SK-N-SH (cell line): ENCODE measurements at regions not wholly inside any gene's neighbourhood (a gene's known extent, or its start where the extent isn't known, plus 50 kb on each side); places are given as distances from the start of the nearest gene placed in this dataset.

Source experiments
- CTCF ChIP-seq: fragments of 200-600 bp; sonication (generic); IDR thresholded peaks from 2 replicates; pipeline ENCODE4 v1.6.1; 2017; ENCODE audit warnings: antibody characterized with exemption, mild to moderate bottlenecking, moderate library complexity
- EZH2phosphoT487 ChIP-seq: fragments of 200-600 bp; sonication (generic); IDR thresholded peaks from 2 replicates; pipeline ENCODE4 v1.6.1; 2017; ENCODE audit warnings: low read depth, mixed run types, mild to moderate bottlenecking, antibody characterized with exemption, moderate library complexity, borderline replicate concordance
- FOXJ3 ChIP-seq: sonication (generic); formaldehyde crosslinking; IDR thresholded peaks from 2 replicates; pipeline ENCODE4 v1.5.1; 2020; ENCODE audit warnings: mild to moderate bottlenecking, missing genetic modification reagents
- NFIC ChIP-seq: IDR thresholded peaks from 2 replicates; pipeline ENCODE4 v1.4.0; 2012; ENCODE audit warnings: borderline replicate concordance
- POLR2AphosphoS5 ChIP-seq: IDR thresholded peaks from 2 replicates; pipeline ENCODE4 v1.6.1; 2012; ENCODE audit warnings: low read depth, low read length
- RFX5 ChIP-seq: IDR thresholded peaks from 2 replicates; pipeline ENCODE4 v1.6.1; 2012; ENCODE audit warnings: mild to moderate bottlenecking, improper control_type of control experiment, low read length
- RXRA ChIP-seq: IDR thresholded peaks from 2 replicates; pipeline ENCODE4 v1.4.0; 2012; ENCODE audit warnings: low read depth, mild to moderate bottlenecking, borderline replicate concordance
- TAF1 ChIP-seq: IDR thresholded peaks from 2 replicates; pipeline ENCODE4 v1.6.1; 2012; ENCODE audit warnings: low read depth, mild to moderate bottlenecking, low read length, moderate library complexity, borderline replicate concordance
- TEAD4 ChIP-seq: IDR thresholded peaks from 2 replicates; pipeline ENCODE4 v1.4.0; 2012; ENCODE audit warnings: mild to moderate bottlenecking, borderline replicate concordance; ENCODE audit not compliant: insufficient read depth
- YY1 ChIP-seq: IDR thresholded peaks from 2 replicates; pipeline ENCODE4 v1.4.0; 2012; ENCODE audit warnings: low read depth, mild to moderate bottlenecking
- TF ChIP-seq, protein P1 (sequence below): IDR thresholded peaks from 2 replicates; pipeline ENCODE4 v1.4.0; 2012; ENCODE audit warnings: low read depth
- TF ChIP-seq, protein P2 (sequence below): IDR thresholded peaks from 2 replicates; pipeline ENCODE4 v1.4.0; 2012; ENCODE audit warnings: low read depth, borderline replicate concordance
- TF ChIP-seq, protein P3 (sequence below): IDR thresholded peaks from 2 replicates; pipeline ENCODE4 v1.6.1; 2012; ENCODE audit warnings: mild to moderate bottlenecking, low read depth, low read length, moderate library complexity

GRCh38 chr5:110323357-110323756 lies 403.1 kb downstream of the TMEM232 start:
- TF ChIP-seq, protein P1, sequence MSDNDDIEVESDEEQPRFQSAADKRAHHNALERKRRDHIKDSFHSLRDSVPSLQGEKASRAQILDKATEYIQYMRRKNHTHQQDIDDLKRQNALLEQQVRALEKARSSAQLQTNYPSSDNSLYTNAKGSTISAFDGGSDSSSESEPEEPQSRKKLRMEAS = no peak
- TF ChIP-seq TAF1 (no peak), CTCF (no peak), POLR2AphosphoS5 (no peak), TEAD4 (no peak), NFIC (no peak), YY1 (no peak), RFX5 (no peak), EZH2phosphoT487 (no peak), RXRA (no peak), FOXJ3 (CRISPR knock-in tag) (no peak)
- TF ChIP-seq, protein P2, sequence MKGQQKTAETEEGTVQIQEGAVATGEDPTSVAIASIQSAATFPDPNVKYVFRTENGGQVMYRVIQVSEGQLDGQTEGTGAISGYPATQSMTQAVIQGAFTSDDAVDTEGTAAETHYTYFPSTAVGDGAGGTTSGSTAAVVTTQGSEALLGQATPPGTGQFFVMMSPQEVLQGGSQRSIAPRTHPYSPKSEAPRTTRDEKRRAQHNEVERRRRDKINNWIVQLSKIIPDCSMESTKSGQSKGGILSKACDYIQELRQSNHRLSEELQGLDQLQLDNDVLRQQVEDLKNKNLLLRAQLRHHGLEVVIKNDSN = no peak
- TF ChIP-seq, protein P3, sequence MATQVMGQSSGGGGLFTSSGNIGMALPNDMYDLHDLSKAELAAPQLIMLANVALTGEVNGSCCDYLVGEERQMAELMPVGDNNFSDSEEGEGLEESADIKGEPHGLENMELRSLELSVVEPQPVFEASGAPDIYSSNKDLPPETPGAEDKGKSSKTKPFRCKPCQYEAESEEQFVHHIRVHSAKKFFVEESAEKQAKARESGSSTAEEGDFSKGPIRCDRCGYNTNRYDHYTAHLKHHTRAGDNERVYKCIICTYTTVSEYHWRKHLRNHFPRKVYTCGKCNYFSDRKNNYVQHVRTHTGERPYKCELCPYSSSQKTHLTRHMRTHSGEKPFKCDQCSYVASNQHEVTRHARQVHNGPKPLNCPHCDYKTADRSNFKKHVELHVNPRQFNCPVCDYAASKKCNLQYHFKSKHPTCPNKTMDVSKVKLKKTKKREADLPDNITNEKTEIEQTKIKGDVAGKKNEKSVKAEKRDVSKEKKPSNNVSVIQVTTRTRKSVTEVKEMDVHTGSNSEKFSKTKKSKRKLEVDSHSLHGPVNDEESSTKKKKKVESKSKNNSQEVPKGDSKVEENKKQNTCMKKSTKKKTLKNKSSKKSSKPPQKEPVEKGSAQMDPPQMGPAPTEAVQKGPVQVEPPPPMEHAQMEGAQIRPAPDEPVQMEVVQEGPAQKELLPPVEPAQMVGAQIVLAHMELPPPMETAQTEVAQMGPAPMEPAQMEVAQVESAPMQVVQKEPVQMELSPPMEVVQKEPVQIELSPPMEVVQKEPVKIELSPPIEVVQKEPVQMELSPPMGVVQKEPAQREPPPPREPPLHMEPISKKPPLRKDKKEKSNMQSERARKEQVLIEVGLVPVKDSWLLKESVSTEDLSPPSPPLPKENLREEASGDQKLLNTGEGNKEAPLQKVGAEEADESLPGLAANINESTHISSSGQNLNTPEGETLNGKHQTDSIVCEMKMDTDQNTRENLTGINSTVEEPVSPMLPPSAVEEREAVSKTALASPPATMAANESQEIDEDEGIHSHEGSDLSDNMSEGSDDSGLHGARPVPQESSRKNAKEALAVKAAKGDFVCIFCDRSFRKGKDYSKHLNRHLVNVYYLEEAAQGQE = no peak
